ENCODE measurements at regions not wholly inside any gene's neighbourhood (a gene's known extent, or its start where the extent isn't known, plus 50 kb on each side); places are given as distances from the start of the nearest gene placed in this dataset.

DNA sequence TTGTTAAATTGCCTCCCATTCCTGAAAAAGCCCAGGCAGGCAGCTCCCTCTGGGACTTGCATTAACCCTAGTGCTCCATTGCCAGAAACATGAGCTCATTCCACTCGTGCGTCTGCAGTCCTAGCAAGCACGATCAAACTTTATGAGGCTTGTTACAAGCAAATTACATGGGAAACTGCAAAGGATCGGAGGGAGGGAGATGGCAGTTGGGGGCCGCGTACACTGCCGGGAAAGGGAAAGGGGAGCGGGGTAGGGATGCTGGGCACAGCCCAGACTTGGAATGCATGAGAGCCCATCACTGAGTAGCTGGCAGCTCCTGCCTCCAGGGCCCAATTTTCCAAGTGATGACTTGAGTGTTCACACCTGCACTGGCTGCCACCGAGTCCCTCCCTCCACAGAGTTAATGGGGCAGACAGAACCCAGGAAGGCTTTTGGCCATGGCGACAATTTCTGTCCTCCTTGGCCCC, 169.9 kb downstream of the BRINP2 start:
- DNase-seq (ENCODE audit: low read depth): no peak

DNA sequence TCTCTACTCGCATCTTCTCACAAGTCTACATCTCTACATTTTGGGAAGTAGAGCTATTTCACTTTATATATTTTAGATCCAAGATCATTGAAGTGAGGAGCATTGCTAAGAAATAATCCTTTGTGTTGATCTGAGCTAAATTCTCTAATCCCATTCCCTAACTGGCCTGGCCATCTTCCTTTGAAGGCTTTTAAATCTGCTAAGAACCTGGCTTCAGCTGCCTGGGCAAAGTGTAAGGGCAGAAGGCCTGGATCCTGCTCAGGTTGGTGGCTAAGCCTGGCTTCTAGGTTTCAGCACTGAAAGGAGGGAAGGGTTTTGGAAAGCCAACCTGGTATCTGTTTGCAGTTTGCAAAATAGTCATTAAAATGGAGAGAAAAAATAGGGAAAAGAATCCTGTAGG, 167.6 kb downstream of the BRINP2 start:
- DNase-seq (ENCODE audit: low read depth): no peak

DNA sequence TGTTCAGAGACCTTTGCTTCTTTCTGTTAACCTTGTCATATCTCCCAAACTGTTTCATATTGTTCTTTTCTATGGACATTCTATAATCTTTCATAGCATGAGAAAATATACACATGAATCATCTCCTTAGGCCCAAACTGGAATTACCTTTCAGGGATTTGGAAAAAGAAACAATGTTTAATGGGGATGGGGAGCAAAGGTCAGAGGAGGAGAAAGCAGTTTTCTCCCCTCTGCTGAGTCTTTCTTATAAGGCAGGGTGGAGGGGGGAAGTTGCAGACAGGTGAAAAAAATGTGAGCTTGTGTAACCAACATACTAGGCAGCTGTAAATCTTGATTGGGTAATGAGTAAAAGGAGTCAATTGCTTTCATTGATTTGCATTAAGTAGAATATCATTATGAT, 164.1 kb downstream of the BRINP2 start:
- DNase-seq (ENCODE audit: low read depth): no peak

DNA sequence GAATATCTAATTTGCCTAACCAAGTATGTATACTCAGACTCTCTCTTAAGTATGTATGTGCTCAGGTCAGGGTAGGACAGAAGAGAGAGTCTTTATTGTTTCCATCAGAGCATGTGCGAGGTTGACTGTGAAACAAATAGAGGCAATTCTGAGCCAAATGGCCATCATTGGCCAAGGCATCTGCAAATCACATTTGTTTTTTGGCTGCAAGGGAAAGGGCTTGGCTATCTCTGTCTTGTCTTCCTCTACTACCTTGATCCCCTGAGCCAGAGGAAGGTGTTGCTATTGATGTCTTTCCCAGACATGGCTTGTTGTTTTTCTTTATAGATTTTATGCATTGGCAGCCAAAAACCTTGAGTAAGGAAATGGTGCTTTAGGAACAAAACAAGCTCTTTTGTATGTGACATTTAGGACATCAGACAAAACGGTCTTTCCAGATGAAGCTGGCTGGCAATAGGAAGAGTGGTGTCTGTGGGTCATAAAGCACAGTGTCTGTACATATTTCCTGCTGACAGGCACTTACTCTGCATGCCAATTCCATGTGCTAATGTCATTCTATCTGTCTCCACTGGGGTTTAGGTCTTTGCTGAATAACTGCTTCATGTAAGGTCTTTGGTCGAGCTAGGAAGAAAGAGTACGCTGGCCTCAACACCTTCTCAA, 163.3 kb downstream of the BRINP2 start:
- DNase-seq (ENCODE audit: low read depth): no peak

Measured in ELR (cell line).